Mammary epithelial cell (primary cell): ENCODE measurements at regions not wholly inside any gene's neighbourhood (a gene's known extent, or its start where the extent isn't known, plus 50 kb on each side); places are given as distances from the start of the nearest gene placed in this dataset.

Experiments used
- CTCF ChIP-seq, 2 donors: IDR thresholded peaks in 1 of 2; conservative IDR thresholded peaks in 1 of 2; 2 replicates each; pipeline ENCODE4 v1.5.1; 2011 to 2012; ENCODE audit warnings: inconsistent platforms in 2 of 2, low read length in 2 of 2, mild to moderate bottlenecking in 2 of 2, control low read depth in 1 of 2, low read depth in 1 of 2; ENCODE audit not compliant: insufficient read depth in 1 of 2; ENCODE audit errors: extremely low read depth in 1 of 2
- EZH2 ChIP-seq: IDR thresholded peaks from 2 replicates; pipeline ENCODE4 v1.6.1; 2012; ENCODE audit warnings: low read length, inconsistent platforms, borderline replicate concordance

GRCh38 chr22:47334601-47335000 lies 572.2 kb downstream of the TBC1D22A start:
- no peak for TF ChIP-seq CTCF (conservative IDR thresholded peaks at IDR 0.05 in 1 of 2, IDR thresholded peaks at IDR 0.05 in 1 of 2; ENCODE audit: extremely low read depth in 1 of 2, insufficient read depth in 1 of 2, low read depth in 1 of 2, low read length in 2 of 2)
- TF ChIP-seq EZH2, result no peak
